Hepatocyte (in vitro differentiated cells): ENCODE measurements at regions not wholly inside any gene's neighbourhood (a gene's known extent, or its start where the extent isn't known, plus 50 kb on each side); places are given as distances from the start of the nearest gene placed in this dataset.

ENCODE experiments used
- DNase-seq: peaks from one replicate; pipeline ENCODE4 v3.0.0-alpha.2; 2016; ENCODE audit warnings: low spot score
- H2AFZ ChIP-seq: fragments of 200-600 bp; sonication (generic); 2 replicates; pipeline ENCODE4 v1.6.0; 2016; ENCODE audit warnings: antibody characterized with exemption, mild to moderate bottlenecking
- H3K27ac ChIP-seq: fragments of 200-600 bp; sonication (generic); 2 replicates; pipeline ENCODE4 v1.5.1; 2016; ENCODE audit warnings: mild to moderate bottlenecking
- H3K27me3 ChIP-seq: fragments of 200-600 bp; sonication (generic); 2 replicates; pipeline ENCODE4 v1.6.1; 2016
- H3K36me3 ChIP-seq: fragments of 200-600 bp; sonication (generic); replicated peaks from 2 replicates; pipeline ENCODE4 v1.5.1; 2016; ENCODE audit warnings: low read depth; ENCODE audit not compliant: insufficient read depth
- H3K4me1 ChIP-seq: fragments of 200-600 bp; sonication (generic); 2 replicates; pipeline ENCODE4 v1.5.1; 2016; ENCODE audit warnings: mild to moderate bottlenecking, moderate library complexity; ENCODE audit not compliant: insufficient read depth
- H3K4me2 ChIP-seq: fragments of 200-600 bp; sonication (generic); 2 replicates; pipeline ENCODE4 v1.6.0; 2016
- H3K4me3 ChIP-seq: fragments of 200-600 bp; sonication (generic); 2 replicates; pipeline ENCODE4 v1.5.1; 2016; ENCODE audit warnings: mild to moderate bottlenecking
- H3K79me2 ChIP-seq: fragments of 200-600 bp; sonication (generic); 2 replicates; pipeline ENCODE4 v1.6.0; 2017; ENCODE audit warnings: mild to moderate bottlenecking
- H3K9me2 ChIP-seq: fragments of 200-600 bp; sonication (generic); replicated peaks from 2 replicates; pipeline ENCODE4 v1.6.0; 2017; ENCODE audit warnings: mild to moderate bottlenecking; ENCODE audit not compliant: insufficient read depth
- H3K9me3 ChIP-seq: fragments of 200-600 bp; sonication (generic); 2 replicates; pipeline ENCODE4 v1.5.1; 2016; ENCODE audit warnings: low read depth, mild to moderate bottlenecking
- H4K20me1 ChIP-seq: fragments of 200-600 bp; sonication (generic); 2 replicates; pipeline ENCODE4 v1.6.0; 2016; ENCODE audit warnings: mild to moderate bottlenecking; ENCODE audit not compliant: insufficient read depth, poor library complexity, severe bottlenecking
- CTCF ChIP-seq: fragments of 200-600 bp; sonication (generic); IDR thresholded peaks from 2 replicates; pipeline ENCODE4 v1.5.1; 2016; ENCODE audit warnings: antibody characterized with exemption, mild to moderate bottlenecking; ENCODE audit not compliant: poor library complexity
- EZH2 ChIP-seq: fragments of 200-600 bp; sonication (generic); IDR thresholded peaks from 2 replicates; pipeline ENCODE4 v1.6.1; 2016; ENCODE audit warnings: antibody characterized with exemption, mild to moderate bottlenecking, borderline replicate concordance
- EZH2phosphoT487 ChIP-seq: fragments of 200-600 bp; sonication (generic); IDR thresholded peaks from one replicate; pipeline ENCODE4 v1.6.1; 2018; ENCODE audit warnings: antibody characterized with exemption, mild to moderate bottlenecking, low read depth, moderate library complexity; ENCODE audit not compliant: unreplicated experiment, severe bottlenecking
- WGBS: methylation state at CpG from one replicate; pipeline ENCODE4 v1.1.6; 2016; ENCODE audit warnings: low lambda C conversion rate; ENCODE audit errors: missing lambda C conversion rate; 5-methylcytosine and 5-hydroxymethylcytosine counted together

GRCh38 chr5:152063004-152063403, 138.4 kb upstream of the GLRA1 start:
- DNase-seq = no peak
- H3K4me1 ChIP-seq = no peaks in the 10 kb centered on the region
- H3K27ac ChIP-seq = no peak overlapping the region
- H3K9me2 ChIP-seq = no peaks in the 10 kb centered on the region
- H3K9me3 ChIP-seq = no peaks in the 10 kb centered on the region
- no peaks in the 10 kb centered on the region for H3K36me3 ChIP-seq
- H4K20me1 ChIP-seq = no peaks in the 10 kb centered on the region
- no peaks in the 10 kb centered on the region for H3K79me2 ChIP-seq
- WGBS = 93% methylated on average over 1 of the region's 1 CpG
- no peak overlapping the region for H2AFZ ChIP-seq
- no peak overlapping the region for H3K4me2 ChIP-seq
- no peak overlapping the region for H3K4me3 ChIP-seq
- TF ChIP-seq EZH2 = no peak
- TF ChIP-seq CTCF = no peak
- TF ChIP-seq EZH2phosphoT487 = no peak
- no peaks in the 10 kb centered on the region for H3K27me3 ChIP-seq

GRCh38 chr5:152061095-152061494, 136.4 kb upstream of the GLRA1 start:
- no peaks in the 10 kb centered on the region for H3K4me1 ChIP-seq
- H3K4me3 ChIP-seq = no peak overlapping the region
- TF ChIP-seq EZH2phosphoT487 (no peak), EZH2 (no peak), CTCF (no peak)
- H3K4me2 ChIP-seq = no peak overlapping the region
- DNase-seq = no peak
- no peaks in the 10 kb centered on the region for H3K36me3 ChIP-seq
- no peak overlapping the region for H3K27ac ChIP-seq
- 61% methylated on average over 2 of the region's 2 CpGs for WGBS
- H3K79me2 ChIP-seq = no peaks in the 10 kb centered on the region
- no peaks in the 10 kb centered on the region for H3K27me3 ChIP-seq
- H3K9me2 ChIP-seq = no peaks in the 10 kb centered on the region
- H3K9me3 ChIP-seq = no peaks in the 10 kb centered on the region
- H2AFZ ChIP-seq = no peak overlapping the region
- no peaks in the 10 kb centered on the region for H4K20me1 ChIP-seq

GRCh38 chr5:152058267-152058666, 133.6 kb upstream of the GLRA1 start:
- Histone ChIP-seq H3K9me3 (no peaks in the 10 kb centered on the region), H3K4me2 (no peak overlapping the region), H3K27me3 (no peaks in the 10 kb centered on the region), H3K79me2 (no peaks in the 10 kb centered on the region), H3K36me3 (no peaks in the 10 kb centered on the region), H3K4me3 (no peak overlapping the region), H2AFZ (no peak overlapping the region), H3K4me1 (no peaks in the 10 kb centered on the region), H3K9me2 (no peaks in the 10 kb centered on the region), H4K20me1 (no peaks in the 10 kb centered on the region), H3K27ac (no peak overlapping the region)
- WGBS = 98% methylated on average over 6 of the region's 6 CpGs
- TF ChIP-seq CTCF (no peak), EZH2 (no peak), EZH2phosphoT487 (no peak)
- no peak for DNase-seq

- no peak overlapping the region for H2AFZ ChIP-seq
- TF ChIP-seq EZH2phosphoT487 (no peak), CTCF (no peak), EZH2 (no peak)
- H3K4me1 ChIP-seq = no peaks in the 10 kb centered on the region
- no peaks in the 10 kb centered on the region for H4K20me1 ChIP-seq
- no peak overlapping the region for H3K4me3 ChIP-seq
- H3K4me2 ChIP-seq = no peak overlapping the region
- H3K27ac ChIP-seq = no peak overlapping the region
- DNase-seq = no peak
- H3K9me3 ChIP-seq = no peaks in the 10 kb centered on the region
- H3K27me3 ChIP-seq = no peaks in the 10 kb centered on the region
- no peaks in the 10 kb centered on the region for H3K79me2 ChIP-seq
- no peaks in the 10 kb centered on the region for H3K9me2 ChIP-seq
- WGBS = 81% methylated on average over 7 of the region's 7 CpGs
- H3K36me3 ChIP-seq = no peaks in the 10 kb centered on the region
Observed at GRCh38 chr5:152056931-152057330, 132.3 kb upstream of the GLRA1 start.
